HepG2 (cell line): ENCODE measurements at regions not wholly inside any gene's neighbourhood (a gene's known extent, or its start where the extent isn't known, plus 50 kb on each side); places are given as distances from the start of the nearest gene placed in this dataset.

ENCODE experiments used
- ATAC-seq: fragments of 200-7000 bp; cut with Tn5 transposase; 3 replicates; pipeline ENCODE4 v1.9.1; 2020; ENCODE audit warnings: mild to moderate bottlenecking, moderate library complexity
- BruUV-seq: library from RNA; stranded (reverse); fragments of 400-500 nt; replicated peaks from 2 replicates; lab custom pipeline; 2021; lab: Mats Ljungman, UMichigan
- CTCF ChIA-PET: fragments of 300-600 bp; formaldehyde crosslinking; extraction: SDS; loops from one replicate; lab custom pipeline; 2021; ENCODE audit warnings: low total read pairs, inconsistent platforms, low intra/inter-chr PET ratio; lab: Yijun Ruan, JAX
- POLR2A ChIA-PET: fragments of 350-600 bp; sonication (Branson Sonifier 250); formaldehyde crosslinking; loops from one replicate; lab custom pipeline; 2020; ENCODE audit warnings: antibody characterized with exemption, inconsistent platforms; lab: Yijun Ruan, JAX
- DNase-seq: peaks from one replicate; pipeline ENCODE4 v3.0.0-alpha.2; 2015; ENCODE audit warnings: low spot score
- FAIRE-seq: peaks from 3 replicates; lab custom pipeline; 2011; peaks lifted over from hg19 to GRCh38; lab: Jason Lieb, UNC
- H2AFZ ChIP-seq: one replicate; pipeline ENCODE4 v1.6.1; 2011; ENCODE audit warnings: low read length, inconsistent platforms
- H3K27ac ChIP-seq: fragments of 300-600 bp; 3 replicates; pipeline ENCODE4 v1.8.0; 2011; ENCODE audit warnings: mixed run types, mild to moderate bottlenecking, mixed read lengths, low read length, inconsistent platforms; ENCODE audit not compliant: insufficient read depth; ENCODE audit errors: extremely low read length
- H3K27me3 ChIP-seq, 2 experiments: fragments of 200-600 bp in 1 of 2; 2 replicates in 1 of 2; 3 replicates in 1 of 2; pipeline versions ENCODE4 v1.6.0 to v1.8.0; 2011; ENCODE audit warnings: low read length in 2 of 2, mild to moderate bottlenecking in 2 of 2, moderate library complexity in 2 of 2, inconsistent platforms in 1 of 2; ENCODE audit not compliant: insufficient read depth in 2 of 2, control insufficient read depth in 1 of 2
- H3K36me3 ChIP-seq, 2 experiments: fragments of 200-600 bp in 1 of 2; replicated peaks in 1 of 2; 2 replicates in 1 of 2; 3 replicates in 1 of 2; pipeline versions ENCODE4 v1.5.1 to v1.8.0; 2011; ENCODE audit warnings: low read length in 2 of 2, inconsistent platforms in 1 of 2; ENCODE audit not compliant: insufficient read depth in 2 of 2, control insufficient read depth in 1 of 2
- H3K4me1 ChIP-seq: 2 replicates; pipeline ENCODE4 v1.5.1; 2012; ENCODE audit warnings: low read length, inconsistent platforms; ENCODE audit not compliant: insufficient read depth
- H3K4me2 ChIP-seq: 2 replicates; pipeline ENCODE4 v1.6.0; 2011; ENCODE audit warnings: low read depth, low read length, inconsistent platforms
- H3K4me3 ChIP-seq, 3 experiments: fragments of 200-600 bp in 1 of 3; sonication (generic), shearing (Covaris generic) in 1 of 3; replicated peaks in 1 of 3; 2 replicates each; pipeline ENCODE4 v1.5.1; 2011 to 2016; ENCODE audit warnings: low read length in 3 of 3, inconsistent platforms in 2 of 3, low read depth in 2 of 3, mild to moderate bottlenecking in 2 of 3, control low read depth in 1 of 3, mixed read lengths in 1 of 3; ENCODE audit not compliant: insufficient read depth in 1 of 3
- H3K79me2 ChIP-seq: one replicate; pipeline ENCODE4 v1.6.1; 2011; ENCODE audit warnings: low read length, inconsistent platforms; ENCODE audit not compliant: insufficient read depth
- H3K9ac ChIP-seq: 2 replicates; pipeline ENCODE4 v1.6.0; 2011; ENCODE audit warnings: mild to moderate bottlenecking, low read depth, low read length, inconsistent platforms; ENCODE audit not compliant: insufficient read depth
- H3K9me3 ChIP-seq: 2 replicates; pipeline ENCODE4 v1.5.1; 2012; ENCODE audit warnings: mild to moderate bottlenecking, low read length
- H4K20me1 ChIP-seq: 2 replicates; pipeline ENCODE4 v1.6.0; 2011; ENCODE audit warnings: inconsistent platforms, mild to moderate bottlenecking, low read length, moderate library complexity; ENCODE audit not compliant: insufficient read depth
- EEA1 ChIP-seq: sonication (generic); formaldehyde crosslinking; IDR thresholded peaks from 2 replicates; pipeline ENCODE4 v1.5.1; 2020; ENCODE audit warnings: mild to moderate bottlenecking, missing genetic modification reagents, borderline replicate concordance
- EED ChIP-seq: sonication (generic); formaldehyde crosslinking; IDR thresholded peaks from 2 replicates; pipeline ENCODE4 v1.5.0; 2020; ENCODE audit warnings: mild to moderate bottlenecking, missing genetic modification reagents
- EZH2 ChIP-seq: conservative IDR thresholded peaks from 2 replicates; pipeline ENCODE4 v1.6.1; 2012; ENCODE audit warnings: mild to moderate bottlenecking, low read depth, low read length, moderate library complexity
- FOXJ3 ChIP-seq: sonication (generic); formaldehyde crosslinking; IDR thresholded peaks from 2 replicates; pipeline ENCODE4 v1.4.0; 2020; ENCODE audit warnings: missing genetic modification reagents, mild to moderate bottlenecking, borderline replicate concordance
- GZF1 ChIP-seq: sonication (generic); formaldehyde crosslinking; IDR thresholded peaks from 2 replicates; pipeline ENCODE4 v1.5.1; 2020; ENCODE audit warnings: mild to moderate bottlenecking, missing genetic modification reagents
- PATZ1 ChIP-seq: sonication (generic); formaldehyde crosslinking; IDR thresholded peaks from 2 replicates; pipeline ENCODE4 v1.4.0; 2020; ENCODE audit warnings: missing genetic modification reagents
- SOX6 ChIP-seq, 2 experiments: fragments of 450-650 bp in 1 of 2; sonication (generic) in 1 of 2; formaldehyde crosslinking in 1 of 2; IDR thresholded peaks; 2 replicates each; pipeline versions ENCODE4 v1.4.0 to v1.6.1; 2017 to 2020; ENCODE audit warnings: antibody characterized with exemption in 1 of 2, mild to moderate bottlenecking in 1 of 2, missing genetic modification reagents in 1 of 2
- YEATS2 ChIP-seq: sonication (generic); formaldehyde crosslinking; IDR thresholded peaks from 2 replicates; pipeline ENCODE4 v1.4.0; 2020; ENCODE audit warnings: missing genetic modification reagents, borderline replicate concordance
- ZHX1 ChIP-seq: sonication (generic); formaldehyde crosslinking; IDR thresholded peaks from 2 replicates; pipeline ENCODE4 v1.8.1; 2022; ENCODE audit warnings: low read depth, mild to moderate bottlenecking, missing genetic modification reagents
- ZNF121 ChIP-seq: sonication (generic); formaldehyde crosslinking; IDR thresholded peaks from 2 replicates; pipeline ENCODE4 v1.5.0; 2020; ENCODE audit warnings: mild to moderate bottlenecking, missing genetic modification reagents
- ZNF143 ChIP-seq: sonication (generic); formaldehyde crosslinking; IDR thresholded peaks from 2 replicates; pipeline ENCODE4 v1.4.0; 2020; ENCODE audit warnings: missing genetic modification reagents
- ZNF207 ChIP-seq: fragments of 450-650 bp; IDR thresholded peaks from 2 replicates; pipeline ENCODE4 v1.6.1; 2016; ENCODE audit warnings: antibody characterized with exemption, borderline replicate concordance
- ZNF275 ChIP-seq: sonication (generic); formaldehyde crosslinking; IDR thresholded peaks from 2 replicates; pipeline ENCODE4 v1.8.0; 2022; ENCODE audit warnings: missing genetic modification reagents, mild to moderate bottlenecking, inconsistent platforms, borderline replicate concordance
- ZNF598 ChIP-seq: sonication (generic); formaldehyde crosslinking; IDR thresholded peaks from 2 replicates; pipeline ENCODE4 v1.5.1; 2020; ENCODE audit warnings: mild to moderate bottlenecking, missing genetic modification reagents, borderline replicate concordance
- ZNF670 ChIP-seq: sonication (generic); formaldehyde crosslinking; IDR thresholded peaks from 2 replicates; pipeline ENCODE4 v1.8.0; 2022; ENCODE audit warnings: mild to moderate bottlenecking, missing genetic modification reagents, borderline replicate concordance
- ZNF749 ChIP-seq: sonication (generic); formaldehyde crosslinking; IDR thresholded peaks from 2 replicates; pipeline ENCODE4 v1.8.0; 2022; ENCODE audit warnings: mild to moderate bottlenecking, missing genetic modification reagents, moderate library complexity, borderline replicate concordance
- ZSCAN31 ChIP-seq: sonication (generic); formaldehyde crosslinking; IDR thresholded peaks from 2 replicates; pipeline ENCODE4 v1.5.0; 2020; ENCODE audit warnings: low read depth, mild to moderate bottlenecking, missing genetic modification reagents
- WGBS: methylation state at CpG from one replicate; pipeline ENCODE4 v1.1.6; 2017; ENCODE audit warnings: low lambda C conversion rate; 5-methylcytosine and 5-hydroxymethylcytosine counted together
- in situ Hi-C: cut with HindIII; loops from 2 replicates; pipeline ENCODE4 v1.10.0; 2017; ENCODE audit warnings: low pct_unique_long_range_greater_than_20kb; ENCODE audit not compliant: extremely low pct_ligation_motif_present
- intact Hi-C: fragments of 100-400 bp; cut with micrococcal nuclease; formaldehyde crosslinking; loops from one replicate; pipeline ENCODE4 v1.10.0; 2022; ENCODE audit not compliant: unreplicated experiment

- 93% methylated on average over 2 of the region's 2 CpGs for WGBS
- no peaks in the 10 kb centered on the region; a peak in 1 of 5 replicates for H3K27me3 ChIP-seq
- no peaks in the 10 kb centered on the region for H4K20me1 ChIP-seq
- H3K4me3 ChIP-seq = no peak overlapping the region
- intact Hi-C loops (no loop called here), in situ Hi-C loops (no loop called here)
- no peak overlapping the region for H3K4me2 ChIP-seq
- no TSS peak for BruUV-seq
- no peaks in the 10 kb centered on the region for H3K79me2 ChIP-seq
- no peaks in the 10 kb centered on the region for H3K9me3 ChIP-seq
- ChIA-PET CTCF (no interaction called here), POLR2A (no interaction called here)
- DNase-seq (no peak), FAIRE-seq (no peak), ATAC-seq (no peak)
- H3K9ac ChIP-seq = no peak overlapping the region
- TF ChIP-seq PATZ1 = no peak
- TF ChIP-seq ZNF121 (CRISPR knock-in tag) = no peak
- TF ChIP-seq ZSCAN31 = no peak
- no peak for TF ChIP-seq ZHX1 (CRISPR knock-in tag)
- no peak for TF ChIP-seq ZNF275
- no peak for TF ChIP-seq ZNF670 (CRISPR knock-in tag)
- no peak for TF ChIP-seq YEATS2 (CRISPR knock-in tag)
- no peak for TF ChIP-seq SOX6 (IDR thresholded peaks at IDR 0.05)
- TF ChIP-seq SOX6 (CRISPR knock-in tag; IDR thresholded peaks at IDR 0.05) = no peak
- TF ChIP-seq ZNF143 (CRISPR knock-in tag) = no peak
- no peak for TF ChIP-seq EZH2
- TF ChIP-seq EED = no peak
- no peak for TF ChIP-seq GZF1
- TF ChIP-seq ZNF207 = no peak
- TF ChIP-seq ZNF598 (CRISPR knock-in tag) = no peak
- TF ChIP-seq EEA1 (CRISPR knock-in tag) = no peak
- TF ChIP-seq FOXJ3 (CRISPR knock-in tag) = no peak
- no peak for TF ChIP-seq ZNF749 (CRISPR knock-in tag)
- no peak overlapping the region for H3K27ac ChIP-seq
- peaks cover 10% of the 10 kb centered on the region; the same call in 1 of the 2 replicates for H3K4me1 ChIP-seq
- no peak overlapping the region for H2AFZ ChIP-seq
- peaks cover 1 to 3% of the 10 kb centered on the region in 2 experiments; a peak in 3 of 5 replicates for H3K36me3 ChIP-seq
These were observed 409.7 kb downstream of the KCNRG start for GRCh38 chr13:50424993-50425392.
